ENCODE measurements at regions not wholly inside any gene's neighbourhood (a gene's known extent, or its start where the extent isn't known, plus 50 kb on each side); places are given as distances from the start of the nearest gene placed in this dataset.

GRCh38 chr1:5651964-5652821 lies 340.0 kb downstream of the NPHP4 start:
- no peak for DNase-seq

- no peak for DNase-seq
Measured at GRCh38 chr1:5651473-5651872, 340.8 kb downstream of the NPHP4 start.

- no peak for DNase-seq
Measured at GRCh38 chr1:5651027-5651410, 341.2 kb downstream of the NPHP4 start.

- no peak for DNase-seq
Measured at GRCh38 chr1:5650283-5651026, 341.8 kb downstream of the NPHP4 start.

GRCh38 chr1:5649795-5650194 lies 342.4 kb downstream of the NPHP4 start:
- no peak for DNase-seq

- DNase-seq, result no peak
Measured at GRCh38 chr1:5649166-5649551, 343.1 kb downstream of the NPHP4 start.

- no peak for DNase-seq
Measured at GRCh38 chr1:5648410-5649165, 343.6 kb downstream of the NPHP4 start.

- DNase-seq, result no peak
Measured at GRCh38 chr1:5647234-5647633, 345.0 kb downstream of the NPHP4 start.

GRCh38 chr1:5646486-5647149 lies 345.6 kb downstream of the NPHP4 start:
- DNase-seq, result no peak

GRCh38 chr1:5645929-5646328 lies 346.3 kb downstream of the NPHP4 start:
- DNase-seq, result no peak

GRCh38 chr1:5645135-5645399 lies 347.2 kb downstream of the NPHP4 start:
- no peak for DNase-seq

- no peak for DNase-seq
Measured at GRCh38 chr1:5644281-5645134, 347.7 kb downstream of the NPHP4 start.

- DNase-seq, result no peak
Measured at GRCh38 chr1:5643360-5644107, 348.7 kb downstream of the NPHP4 start.

- no peak for DNase-seq
Measured at GRCh38 chr1:5640845-5641244, 351.4 kb downstream of the NPHP4 start.

- no peak for DNase-seq
Measured at GRCh38 chr1:5639106-5639722, 353.0 kb downstream of the NPHP4 start.

- no peak for DNase-seq
Measured at GRCh38 chr1:5638582-5638981, 353.6 kb downstream of the NPHP4 start.

GRCh38 chr1:5637171-5637570 lies 355.1 kb downstream of the NPHP4 start:
- no peak for DNase-seq

GRCh38 chr1:5634893-5635292 lies 357.3 kb downstream of the NPHP4 start:
- no peak for DNase-seq

GRCh38 chr1:5632814-5633213 lies 359.4 kb downstream of the NPHP4 start:
- no peak for DNase-seq

GRCh38 chr1:5632224-5632623 lies 360.0 kb downstream of the NPHP4 start:
- no peak for DNase-seq

GRCh38 chr1:5628416-5628815 lies 363.8 kb downstream of the NPHP4 start:
- no peak for DNase-seq
